Activated CD4-positive, alpha-beta memory T cell treated with anti-CD3 and anti-CD28 coated beads, Interleukin-2, amount 10 ng/mL, durations not matched to agents 7 days and 5 days (primary cell): ENCODE measurements at regions not wholly inside any gene's neighbourhood (a gene's known extent, or its start where the extent isn't known, plus 50 kb on each side); places are given as distances from the start of the nearest gene placed in this dataset.

Experiments used
- CTCF ChIA-PET: fragments of 350-600 bp; sonication (Branson Sonifier 250); formaldehyde crosslinking; loops from one replicate; lab custom pipeline; 2021; ENCODE audit warnings: antibody characterized with exemption, inconsistent platforms; lab: Charles Lee
- POLR2A ChIA-PET: fragments of 350-600 bp; sonication (Branson Sonifier 250); formaldehyde crosslinking; loops from one replicate; lab custom pipeline; 2021; ENCODE audit warnings: antibody characterized with exemption; lab: Charles Lee
- DNase-seq: peaks from one replicate; pipeline ENCODE4 v3.0.0-alpha.2; 2020
- H3K27ac Mint-ChIP-seq: one replicate; pipeline ENCODE4 v1.8.0; 2021; ENCODE audit warnings: mild to moderate bottlenecking, mixed read lengths
- H3K27me3 Mint-ChIP-seq: one replicate; pipeline ENCODE4 v1.8.0; 2021; ENCODE audit warnings: mixed read lengths
- H3K36me3 Mint-ChIP-seq: one replicate; pipeline ENCODE4 v1.8.0; 2021; ENCODE audit warnings: low read depth, mixed read lengths
- H3K4me1 Mint-ChIP-seq: one replicate; pipeline ENCODE4 v1.8.0; 2021; ENCODE audit warnings: mixed read lengths
- H3K4me3 Mint-ChIP-seq: one replicate; pipeline ENCODE4 v1.8.0; 2021; ENCODE audit warnings: mild to moderate bottlenecking, mixed read lengths
- H3K9me3 Mint-ChIP-seq: one replicate; pipeline ENCODE4 v1.8.0; 2021; ENCODE audit warnings: mixed read lengths

- Mint-ChIP-seq H3K4me3 (no peak overlapping the region), H3K27me3 (no peaks in the 10 kb centered on the region), H3K36me3 (no peaks in the 10 kb centered on the region), H3K27ac (no peak overlapping the region), H3K9me3 (no peaks in the 10 kb centered on the region), H3K4me1 (no peaks in the 10 kb centered on the region)
- POLR2A ChIA-PET, result no interaction called here
- no peak for DNase-seq
- CTCF ChIA-PET, result no interaction called here
Observed at GRCh38 chrX:22404297-22404696, 131.6 kb downstream of the CBLL2 start.

- no peak overlapping the region for H3K4me3 Mint-ChIP-seq
- no peaks in the 10 kb centered on the region for H3K4me1 Mint-ChIP-seq
- no peak overlapping the region for H3K27ac Mint-ChIP-seq
- no peaks in the 10 kb centered on the region for H3K27me3 Mint-ChIP-seq
- H3K36me3 Mint-ChIP-seq, result no peaks in the 10 kb centered on the region
- POLR2A ChIA-PET, result no interaction called here
- CTCF ChIA-PET, result no interaction called here
- no peak for DNase-seq
- no peaks in the 10 kb centered on the region for H3K9me3 Mint-ChIP-seq
Observed at GRCh38 chrX:22406201-22406737, 133.6 kb downstream of the CBLL2 start.

- H3K9me3 Mint-ChIP-seq, result no peaks in the 10 kb centered on the region
- H3K27me3 Mint-ChIP-seq, result no peaks in the 10 kb centered on the region
- H3K36me3 Mint-ChIP-seq, result no peaks in the 10 kb centered on the region
- ChIA-PET POLR2A (no interaction called here), CTCF (no interaction called here)
- H3K27ac Mint-ChIP-seq, result no peak overlapping the region
- no peaks in the 10 kb centered on the region for H3K4me1 Mint-ChIP-seq
- no peak overlapping the region for H3K4me3 Mint-ChIP-seq
- no peak for DNase-seq
Observed at GRCh38 chrX:22409418-22409817, 136.7 kb downstream of the CBLL2 start.

- H3K9me3 Mint-ChIP-seq, result no peaks in the 10 kb centered on the region
- POLR2A ChIA-PET, result no interaction called here
- CTCF ChIA-PET, result no interaction called here
Observed at GRCh38 chrX:22424122-22424915, 151.6 kb downstream of the CBLL2 start.

GRCh38 chrX:22424919-22425318, 152.2 kb downstream of the CBLL2 start:
- ChIA-PET CTCF (no interaction called here), POLR2A (no interaction called here)
- no peak for DNase-seq
- no peaks in the 10 kb centered on the region for H3K9me3 Mint-ChIP-seq
- no peak overlapping the region for H3K27ac Mint-ChIP-seq
- no peak overlapping the region for H3K4me3 Mint-ChIP-seq
- no peaks in the 10 kb centered on the region for H3K4me1 Mint-ChIP-seq
- H3K27me3 Mint-ChIP-seq, result no peaks in the 10 kb centered on the region
- no peaks in the 10 kb centered on the region for H3K36me3 Mint-ChIP-seq

More at GRCh38 chrX:22424122-22424915, 151.6 kb downstream of the CBLL2 start:
- Mint-ChIP-seq H3K4me3 (no peak overlapping the region), H3K27ac (no peak overlapping the region), H3K4me1 (no peaks in the 10 kb centered on the region), H3K36me3 (no peaks in the 10 kb centered on the region), H3K27me3 (no peaks in the 10 kb centered on the region)
- no peak for DNase-seq

GRCh38 chrX:22429704-22430103, 157.0 kb downstream of the CBLL2 start:
- H3K4me3 Mint-ChIP-seq, result no peak overlapping the region
- ChIA-PET CTCF (no interaction called here), POLR2A (no interaction called here)
- H3K36me3 Mint-ChIP-seq, result no peaks in the 10 kb centered on the region
- H3K9me3 Mint-ChIP-seq, result no peaks in the 10 kb centered on the region
- no peak overlapping the region for H3K27ac Mint-ChIP-seq
- no peak for DNase-seq
- H3K4me1 Mint-ChIP-seq, result no peaks in the 10 kb centered on the region
- H3K27me3 Mint-ChIP-seq, result no peaks in the 10 kb centered on the region

GRCh38 chrX:22430701-22431100, 158.0 kb downstream of the CBLL2 start:
- H3K9me3 Mint-ChIP-seq, result no peaks in the 10 kb centered on the region
- H3K27ac Mint-ChIP-seq, result no peak overlapping the region
- H3K4me3 Mint-ChIP-seq, result no peak overlapping the region
- POLR2A ChIA-PET, result no interaction called here
- no peaks in the 10 kb centered on the region for H3K4me1 Mint-ChIP-seq
- H3K36me3 Mint-ChIP-seq, result no peaks in the 10 kb centered on the region
- CTCF ChIA-PET, result no interaction called here
- no peak for DNase-seq
- H3K27me3 Mint-ChIP-seq, result no peaks in the 10 kb centered on the region

- no peaks in the 10 kb centered on the region for H3K27me3 Mint-ChIP-seq
- no peak overlapping the region for H3K27ac Mint-ChIP-seq
- CTCF ChIA-PET, result no interaction called here
- no peak for DNase-seq
- POLR2A ChIA-PET, result no interaction called here
- H3K36me3 Mint-ChIP-seq, result no peaks in the 10 kb centered on the region
- H3K4me1 Mint-ChIP-seq, result no peaks in the 10 kb centered on the region
- H3K4me3 Mint-ChIP-seq, result no peak overlapping the region
- no peaks in the 10 kb centered on the region for H3K9me3 Mint-ChIP-seq
Observed at GRCh38 chrX:22433292-22434070, 160.8 kb downstream of the CBLL2 start.

- Mint-ChIP-seq H3K9me3 (no peaks in the 10 kb centered on the region), H3K36me3 (no peaks in the 10 kb centered on the region), H3K4me3 (no peak overlapping the region), H3K27me3 (no peaks in the 10 kb centered on the region), H3K4me1 (no peaks in the 10 kb centered on the region), H3K27ac (no peak overlapping the region)
- ChIA-PET POLR2A (no interaction called here), CTCF (no interaction called here)
- no peak for DNase-seq
Observed at GRCh38 chrX:22445880-22446279, 173.2 kb downstream of the CBLL2 start.

GRCh38 chrX:22462959-22463358, 190.2 kb downstream of the CBLL2 start:
- no peaks in the 10 kb centered on the region for H3K27me3 Mint-ChIP-seq
- no peak for DNase-seq
- H3K4me3 Mint-ChIP-seq, result no peak overlapping the region
- ChIA-PET CTCF (no interaction called here), POLR2A (no interaction called here)
- H3K36me3 Mint-ChIP-seq, result no peaks in the 10 kb centered on the region
- H3K27ac Mint-ChIP-seq, result no peak overlapping the region
- H3K4me1 Mint-ChIP-seq, result peaks cover 4% of the 10 kb centered on the region
- no peaks in the 10 kb centered on the region for H3K9me3 Mint-ChIP-seq

- no peak overlapping the region for H3K27ac Mint-ChIP-seq
Observed at GRCh38 chrX:22467571-22467970, 194.9 kb downstream of the CBLL2 start.

GRCh38 chrX:22481436-22481835, 208.7 kb downstream of the CBLL2 start:
- Mint-ChIP-seq H3K27me3 (no peaks in the 10 kb centered on the region), H3K4me3 (no peak overlapping the region), H3K27ac (no peak overlapping the region), H3K9me3 (no peaks in the 10 kb centered on the region), H3K4me1 (no peaks in the 10 kb centered on the region), H3K36me3 (no peaks in the 10 kb centered on the region)
- no peak for DNase-seq
- CTCF ChIA-PET, result no interaction called here
- POLR2A ChIA-PET, result no interaction called here

More at GRCh38 chrX:22467571-22467970, 194.9 kb downstream of the CBLL2 start:
- no peaks in the 10 kb centered on the region for H3K27me3 Mint-ChIP-seq
- no peak for DNase-seq
- H3K4me3 Mint-ChIP-seq, result no peak overlapping the region
- CTCF ChIA-PET, result no interaction called here
- peaks cover 5% of the 10 kb centered on the region for H3K4me1 Mint-ChIP-seq
- no peaks in the 10 kb centered on the region for H3K9me3 Mint-ChIP-seq
- POLR2A ChIA-PET, result no interaction called here
- no peaks in the 10 kb centered on the region for H3K36me3 Mint-ChIP-seq

- Mint-ChIP-seq H3K27ac (no peak overlapping the region), H3K4me3 (no peak overlapping the region), H3K36me3 (no peaks in the 10 kb centered on the region), H3K4me1 (no peaks in the 10 kb centered on the region), H3K27me3 (no peaks in the 10 kb centered on the region), H3K9me3 (no peaks in the 10 kb centered on the region)
- CTCF ChIA-PET, result no interaction called here
- POLR2A ChIA-PET, result no interaction called here
- no peak for DNase-seq
Observed at GRCh38 chrX:22486296-22486695, 213.6 kb downstream of the CBLL2 start.
